ENCODE measurements at regions not wholly inside any gene's neighbourhood (a gene's known extent, or its start where the extent isn't known, plus 50 kb on each side); places are given as distances from the start of the nearest gene placed in this dataset.
"Not testable (repeated sequence)": the region's sequence is repeated elsewhere in the genome, so short reads cannot be mapped to it uniquely, and the experiment has no call there.

- no peak overlapping the region for H3K4me3 ChIP-seq (ENCODE audit: low read length)
- DNase-seq (ENCODE audit: low read depth): no peak
- TF ChIP-seq, protein P1, sequence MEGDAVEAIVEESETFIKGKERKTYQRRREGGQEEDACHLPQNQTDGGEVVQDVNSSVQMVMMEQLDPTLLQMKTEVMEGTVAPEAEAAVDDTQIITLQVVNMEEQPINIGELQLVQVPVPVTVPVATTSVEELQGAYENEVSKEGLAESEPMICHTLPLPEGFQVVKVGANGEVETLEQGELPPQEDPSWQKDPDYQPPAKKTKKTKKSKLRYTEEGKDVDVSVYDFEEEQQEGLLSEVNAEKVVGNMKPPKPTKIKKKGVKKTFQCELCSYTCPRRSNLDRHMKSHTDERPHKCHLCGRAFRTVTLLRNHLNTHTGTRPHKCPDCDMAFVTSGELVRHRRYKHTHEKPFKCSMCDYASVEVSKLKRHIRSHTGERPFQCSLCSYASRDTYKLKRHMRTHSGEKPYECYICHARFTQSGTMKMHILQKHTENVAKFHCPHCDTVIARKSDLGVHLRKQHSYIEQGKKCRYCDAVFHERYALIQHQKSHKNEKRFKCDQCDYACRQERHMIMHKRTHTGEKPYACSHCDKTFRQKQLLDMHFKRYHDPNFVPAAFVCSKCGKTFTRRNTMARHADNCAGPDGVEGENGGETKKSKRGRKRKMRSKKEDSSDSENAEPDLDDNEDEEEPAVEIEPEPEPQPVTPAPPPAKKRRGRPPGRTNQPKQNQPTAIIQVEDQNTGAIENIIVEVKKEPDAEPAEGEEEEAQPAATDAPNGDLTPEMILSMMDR (conservative IDR thresholded peaks at IDR 0.05; ENCODE audit: low read depth, low read length): no peak
Measured at GRCh38 chr1:169051171-169051570, 55.3 kb upstream of the ATP1B1 start.

DNA sequence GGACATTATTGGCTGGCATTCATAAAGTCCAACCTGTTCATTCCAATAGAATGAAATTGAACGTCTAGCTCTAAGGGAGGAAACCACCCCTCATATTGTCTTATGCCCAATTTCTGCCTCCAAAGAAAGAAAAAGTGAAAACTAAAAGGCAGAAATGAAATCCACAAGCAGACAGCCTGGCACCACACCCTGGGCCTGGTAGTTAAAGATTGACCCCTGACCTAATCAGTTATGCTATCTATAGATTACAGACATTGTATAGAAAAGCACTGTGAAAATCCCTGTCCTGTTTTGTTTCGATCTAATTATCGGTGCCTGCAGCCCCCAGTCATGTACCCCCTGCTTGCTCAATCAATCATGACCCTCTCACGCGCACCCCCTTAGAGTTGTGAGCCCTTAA is 54.3 kb upstream of the ATP1B1 start:
- not testable (repeated sequence) for H3K4me3 ChIP-seq (ENCODE audit: low read length); DNase-seq (ENCODE audit: low read depth)

GRCh38 chr1:169052727-169053126 is 53.8 kb upstream of the ATP1B1 start:
- H3K4me3 ChIP-seq (ENCODE audit: low read length): no peak overlapping the region
- no peak for DNase-seq (ENCODE audit: low read depth)
- TF ChIP-seq, protein P1 (conservative IDR thresholded peaks at IDR 0.05; ENCODE audit: low read depth, low read length): no peak

- no peak overlapping the region for H3K4me3 ChIP-seq (ENCODE audit: low read length)
- TF ChIP-seq, protein P1 (conservative IDR thresholded peaks at IDR 0.05; ENCODE audit: low read depth, low read length): no peak
- DNase-seq (ENCODE audit: low read depth): no peak
Measured at GRCh38 chr1:169053196-169053595, 53.3 kb upstream of the ATP1B1 start.
